SK-N-SH treated with all-trans-retinoic acid at 6 μM for 48 hours (cell line): ENCODE measurements at regions not wholly inside any gene's neighbourhood (a gene's known extent, or its start where the extent isn't known, plus 50 kb on each side); places are given as distances from the start of the nearest gene placed in this dataset.

Experiments
- ATAC-seq: fragments of 200-7000 bp; cut with Tn5 transposase; 3 replicates; pipeline ENCODE4 v1.9.1; 2020; ENCODE audit warnings: mild to moderate bottlenecking, moderate library complexity
- ARNTL ChIP-seq: fragments of 450-650 bp; formaldehyde crosslinking; IDR thresholded peaks from 2 replicates; pipeline ENCODE4 v1.5.0; 2020; ENCODE audit warnings: low read depth, mild to moderate bottlenecking, moderate library complexity, borderline replicate concordance
- BACH2 ChIP-seq: fragments of 250-450 bp; sonication (Bioruptor Pico); IDR thresholded peaks from 2 replicates; pipeline ENCODE4 v1.9.0; 2021; ENCODE audit warnings: mild to moderate bottlenecking, borderline replicate concordance
- CSDC2 ChIP-seq: fragments of 250-450 bp; sonication (Bioruptor Pico); IDR thresholded peaks from 2 replicates; pipeline ENCODE4 v1.5.0; 2020; ENCODE audit warnings: mild to moderate bottlenecking, moderate library complexity
- ESRRG ChIP-seq: fragments of 250-450 bp; sonication (Bioruptor Pico); IDR thresholded peaks from 2 replicates; pipeline ENCODE4 v1.6.1; 2021; ENCODE audit warnings: mild to moderate bottlenecking
- GLIS3 ChIP-seq: fragments of 250-450 bp; sonication (Bioruptor Pico); IDR thresholded peaks from 2 replicates; pipeline ENCODE4 v1.5.0; 2020; ENCODE audit warnings: mild to moderate bottlenecking, moderate library complexity
- OSR1 ChIP-seq: fragments of 250-450 bp; sonication (Bioruptor Pico); IDR thresholded peaks from 2 replicates; pipeline ENCODE4 v1.8.0; 2022; ENCODE audit warnings: moderate library complexity, mild to moderate bottlenecking, inconsistent platforms
- PPARA ChIP-seq: fragments of 250-450 bp; sonication (Bioruptor Pico); IDR thresholded peaks from 2 replicates; pipeline ENCODE4 v1.5.0; 2020; ENCODE audit warnings: mild to moderate bottlenecking, borderline replicate concordance
- RARB ChIP-seq: fragments of 250-450 bp; sonication (Bioruptor Pico); IDR thresholded peaks from 2 replicates; pipeline ENCODE4 v1.8.0; 2021; ENCODE audit warnings: mild to moderate bottlenecking, moderate library complexity
- SNAI2 ChIP-seq: fragments of 250-450 bp; sonication (Bioruptor Pico); IDR thresholded peaks from 2 replicates; pipeline ENCODE4 v1.5.0; 2020; ENCODE audit warnings: mild to moderate bottlenecking, moderate library complexity
- TCF4 ChIP-seq: fragments of 250-450 bp; sonication (Bioruptor Pico); IDR thresholded peaks from 2 replicates; pipeline ENCODE4 v1.8.0; 2021; ENCODE audit warnings: mild to moderate bottlenecking, moderate library complexity, borderline replicate concordance
- TOX ChIP-seq: fragments of 250-450 bp; sonication (Bioruptor Pico); IDR thresholded peaks from 2 replicates; pipeline ENCODE4 v1.8.0; 2021; ENCODE audit warnings: mild to moderate bottlenecking, moderate library complexity, borderline replicate concordance
- ZC3H10 ChIP-seq: fragments of 250-450 bp; sonication (Bioruptor Pico); IDR thresholded peaks from 2 replicates; pipeline ENCODE4 v1.5.1; 2021; ENCODE audit warnings: mild to moderate bottlenecking, moderate library complexity
- ZFP3 ChIP-seq: fragments of 250-450 bp; sonication (Bioruptor Pico); IDR thresholded peaks from 2 replicates; pipeline ENCODE4 v1.5.0; 2020; ENCODE audit warnings: mild to moderate bottlenecking, moderate library complexity
- ZNF565 ChIP-seq: fragments of 450-650 bp; formaldehyde crosslinking; conservative IDR thresholded peaks from 2 replicates; pipeline ENCODE4 v1.5.0; 2020; ENCODE audit warnings: low read depth, mild to moderate bottlenecking, moderate library complexity
- ZNF8 ChIP-seq: fragments of 450-650 bp; formaldehyde crosslinking; IDR thresholded peaks from 2 replicates; pipeline ENCODE4 v1.5.0; 2020; ENCODE audit warnings: mild to moderate bottlenecking, moderate library complexity
- TF ChIP-seq, protein P1 (sequence below): fragments of 250-450 bp; sonication (Bioruptor Pico); IDR thresholded peaks from 2 replicates; pipeline ENCODE4 v1.5.0; 2020; ENCODE audit warnings: mild to moderate bottlenecking, moderate library complexity
- TF ChIP-seq, protein P2 (sequence below): fragments of 250-450 bp; sonication (Bioruptor Pico); IDR thresholded peaks from 2 replicates; pipeline ENCODE4 v1.5.1; 2021; ENCODE audit warnings: mild to moderate bottlenecking, moderate library complexity
- TF ChIP-seq, protein P3 (sequence below): fragments of 250-450 bp; sonication (Bioruptor Pico); IDR thresholded peaks from 2 replicates; pipeline ENCODE4 v1.5.1; 2020; ENCODE audit warnings: low read depth, mild to moderate bottlenecking, moderate library complexity
- TF ChIP-seq, protein P4 (sequence below): fragments of 250-450 bp; sonication (Bioruptor Pico); IDR thresholded peaks from 2 replicates; pipeline ENCODE4 v1.8.0; 2021; ENCODE audit warnings: low read depth, mild to moderate bottlenecking, moderate library complexity, borderline replicate concordance

DNA sequence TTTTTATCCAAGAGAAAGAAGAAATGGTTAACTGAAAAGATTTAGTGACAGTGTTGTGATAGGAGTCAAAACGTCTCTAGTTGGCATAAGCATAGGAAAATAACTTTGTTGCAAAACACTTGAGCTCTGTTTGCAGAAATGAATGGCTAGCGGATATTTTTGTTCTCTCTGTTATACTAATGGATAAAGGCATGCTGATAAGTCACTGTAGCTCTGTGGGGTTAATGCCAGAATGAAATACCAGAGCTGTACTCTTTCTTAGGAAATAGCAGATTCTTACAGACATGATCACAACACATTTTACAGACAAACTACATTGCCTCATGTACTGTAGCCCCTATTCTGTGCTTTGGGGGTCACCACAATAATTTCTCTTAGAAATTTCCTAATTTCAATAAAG is 202.8 kb downstream of the DMRTA1 start:
- TF ChIP-seq ESRRG (CRISPR knock-in tag) (no peak), TOX (no peak), OSR1 (CRISPR knock-in tag) (no peak), ZFP3 (CRISPR knock-in tag) (no peak), PPARA (CRISPR knock-in tag) (no peak), TCF4 (CRISPR knock-in tag) (no peak), CSDC2 (no peak), ZNF8 (CRISPR knock-in tag) (no peak)
- TF ChIP-seq, protein P1, sequence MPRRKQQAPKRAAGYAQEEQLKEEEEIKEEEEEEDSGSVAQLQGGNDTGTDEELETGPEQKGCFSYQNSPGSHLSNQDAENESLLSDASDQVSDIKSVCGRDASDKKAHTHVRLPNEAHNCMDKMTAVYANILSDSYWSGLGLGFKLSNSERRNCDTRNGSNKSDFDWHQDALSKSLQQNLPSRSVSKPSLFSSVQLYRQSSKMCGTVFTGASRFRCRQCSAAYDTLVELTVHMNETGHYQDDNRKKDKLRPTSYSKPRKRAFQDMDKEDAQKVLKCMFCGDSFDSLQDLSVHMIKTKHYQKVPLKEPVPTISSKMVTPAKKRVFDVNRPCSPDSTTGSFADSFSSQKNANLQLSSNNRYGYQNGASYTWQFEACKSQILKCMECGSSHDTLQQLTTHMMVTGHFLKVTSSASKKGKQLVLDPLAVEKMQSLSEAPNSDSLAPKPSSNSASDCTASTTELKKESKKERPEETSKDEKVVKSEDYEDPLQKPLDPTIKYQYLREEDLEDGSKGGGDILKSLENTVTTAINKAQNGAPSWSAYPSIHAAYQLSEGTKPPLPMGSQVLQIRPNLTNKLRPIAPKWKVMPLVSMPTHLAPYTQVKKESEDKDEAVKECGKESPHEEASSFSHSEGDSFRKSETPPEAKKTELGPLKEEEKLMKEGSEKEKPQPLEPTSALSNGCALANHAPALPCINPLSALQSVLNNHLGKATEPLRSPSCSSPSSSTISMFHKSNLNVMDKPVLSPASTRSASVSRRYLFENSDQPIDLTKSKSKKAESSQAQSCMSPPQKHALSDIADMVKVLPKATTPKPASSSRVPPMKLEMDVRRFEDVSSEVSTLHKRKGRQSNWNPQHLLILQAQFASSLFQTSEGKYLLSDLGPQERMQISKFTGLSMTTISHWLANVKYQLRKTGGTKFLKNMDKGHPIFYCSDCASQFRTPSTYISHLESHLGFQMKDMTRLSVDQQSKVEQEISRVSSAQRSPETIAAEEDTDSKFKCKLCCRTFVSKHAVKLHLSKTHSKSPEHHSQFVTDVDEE (CRISPR knock-in tag): no peak
- TF ChIP-seq, all 23 proteins: peak for 0
- no peak for ATAC-seq

DNA sequence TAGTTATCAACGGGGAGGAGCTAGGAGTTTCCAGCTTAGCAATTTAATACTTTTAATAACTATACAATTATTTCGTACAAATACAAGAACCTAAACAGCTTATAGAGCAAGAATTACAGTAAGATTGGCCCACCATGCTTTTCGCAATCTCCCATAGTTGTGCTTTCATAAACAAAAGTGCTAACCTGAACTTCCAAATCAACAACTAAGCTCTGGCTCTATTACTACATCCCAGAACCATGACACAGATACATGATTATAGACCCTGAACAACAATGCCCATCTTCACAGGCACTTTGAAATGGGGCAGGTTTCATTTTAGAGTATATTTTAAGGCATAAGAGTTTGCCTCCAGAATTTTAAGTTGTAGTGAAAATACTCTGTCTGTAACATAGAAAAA is 203.5 kb downstream of the DMRTA1 start:
- TF ChIP-seq, protein P2, sequence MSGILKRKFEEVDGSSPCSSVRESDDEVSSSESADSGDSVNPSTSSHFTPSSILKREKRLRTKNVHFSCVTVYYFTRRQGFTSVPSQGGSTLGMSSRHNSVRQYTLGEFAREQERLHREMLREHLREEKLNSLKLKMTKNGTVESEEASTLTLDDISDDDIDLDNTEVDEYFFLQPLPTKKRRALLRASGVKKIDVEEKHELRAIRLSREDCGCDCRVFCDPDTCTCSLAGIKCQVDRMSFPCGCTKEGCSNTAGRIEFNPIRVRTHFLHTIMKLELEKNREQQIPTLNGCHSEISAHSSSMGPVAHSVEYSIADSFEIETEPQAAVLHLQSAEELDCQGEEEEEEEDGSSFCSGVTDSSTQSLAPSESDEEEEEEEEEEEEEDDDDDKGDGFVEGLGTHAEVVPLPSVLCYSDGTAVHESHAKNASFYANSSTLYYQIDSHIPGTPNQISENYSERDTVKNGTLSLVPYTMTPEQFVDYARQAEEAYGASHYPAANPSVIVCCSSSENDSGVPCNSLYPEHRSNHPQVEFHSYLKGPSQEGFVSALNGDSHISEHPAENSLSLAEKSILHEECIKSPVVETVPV: no peak
- no peak for ATAC-seq

DNA sequence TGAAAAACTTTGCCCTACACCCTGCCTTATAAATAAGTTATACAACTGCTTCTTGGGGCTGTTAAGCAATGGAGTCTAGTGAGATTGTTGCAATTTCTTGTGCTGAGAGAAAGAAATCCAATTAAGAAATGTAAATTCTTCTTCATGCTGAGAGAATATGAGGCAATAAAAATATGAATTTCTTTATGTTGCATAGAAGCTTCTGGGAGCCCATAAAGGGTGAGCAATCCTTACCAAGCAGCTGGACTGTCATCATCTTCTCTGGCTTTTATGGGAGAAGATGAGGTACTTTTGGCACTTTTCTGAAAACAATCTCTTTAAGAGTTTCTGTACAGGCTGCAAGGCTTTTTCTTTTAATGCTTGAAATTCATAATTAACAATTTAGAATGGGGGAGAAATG is 204.3 kb downstream of the DMRTA1 start:
- ATAC-seq: no peak
- TF ChIP-seq TCF4 (CRISPR knock-in tag) (no peak), TOX (no peak), ZNF565 (CRISPR knock-in tag) (no peak), ESRRG (CRISPR knock-in tag) (no peak), ARNTL (no peak), CSDC2 (no peak), SNAI2 (CRISPR knock-in tag) (no peak), OSR1 (CRISPR knock-in tag) (no peak), ZFP3 (CRISPR knock-in tag) (no peak), ZNF8 (CRISPR knock-in tag) (no peak), RARB (CRISPR knock-in tag) (no peak), GLIS3 (CRISPR knock-in tag) (no peak), BACH2 (CRISPR knock-in tag) (no peak), ZC3H10 (CRISPR knock-in tag) (no peak)
- TF ChIP-seq, protein P3, sequence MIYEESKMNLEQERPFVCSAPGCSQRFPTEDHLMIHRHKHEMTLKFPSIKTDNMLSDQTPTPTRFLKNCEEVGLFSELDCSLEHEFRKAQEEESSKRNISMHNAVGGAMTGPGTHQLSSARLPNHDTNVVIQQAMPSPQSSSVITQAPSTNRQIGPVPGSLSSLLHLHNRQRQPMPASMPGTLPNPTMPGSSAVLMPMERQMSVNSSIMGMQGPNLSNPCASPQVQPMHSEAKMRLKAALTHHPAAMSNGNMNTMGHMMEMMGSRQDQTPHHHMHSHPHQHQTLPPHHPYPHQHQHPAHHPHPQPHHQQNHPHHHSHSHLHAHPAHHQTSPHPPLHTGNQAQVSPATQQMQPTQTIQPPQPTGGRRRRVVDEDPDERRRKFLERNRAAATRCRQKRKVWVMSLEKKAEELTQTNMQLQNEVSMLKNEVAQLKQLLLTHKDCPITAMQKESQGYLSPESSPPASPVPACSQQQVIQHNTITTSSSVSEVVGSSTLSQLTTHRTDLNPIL (CRISPR knock-in tag): no peak
- TF ChIP-seq, protein P4, sequence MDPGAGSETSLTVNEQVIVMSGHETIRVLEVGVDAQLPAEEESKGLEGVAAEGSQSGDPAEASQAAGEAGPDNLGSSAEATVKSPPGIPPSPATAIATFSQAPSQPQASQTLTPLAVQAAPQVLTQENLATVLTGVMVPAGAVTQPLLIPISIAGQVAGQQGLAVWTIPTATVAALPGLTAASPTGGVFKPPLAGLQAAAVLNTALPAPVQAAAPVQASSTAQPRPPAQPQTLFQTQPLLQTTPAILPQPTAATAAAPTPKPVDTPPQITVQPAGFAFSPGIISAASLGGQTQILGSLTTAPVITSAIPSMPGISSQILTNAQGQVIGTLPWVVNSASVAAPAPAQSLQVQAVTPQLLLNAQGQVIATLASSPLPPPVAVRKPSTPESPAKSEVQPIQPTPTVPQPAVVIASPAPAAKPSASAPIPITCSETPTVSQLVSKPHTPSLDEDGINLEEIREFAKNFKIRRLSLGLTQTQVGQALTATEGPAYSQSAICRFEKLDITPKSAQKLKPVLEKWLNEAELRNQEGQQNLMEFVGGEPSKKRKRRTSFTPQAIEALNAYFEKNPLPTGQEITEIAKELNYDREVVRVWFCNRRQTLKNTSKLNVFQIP (CRISPR knock-in tag): no peak
- TF ChIP-seq, protein P2: no peak
- TF ChIP-seq, protein P1 (CRISPR knock-in tag): no peak
